HG03045 (cell line): ENCODE measurements at regions not wholly inside any gene's neighbourhood (a gene's known extent, or its start where the extent isn't known, plus 50 kb on each side); places are given as distances from the start of the nearest gene placed in this dataset.

Experiments used
- ATAC-seq: cut with Tn5 transposase; IDR thresholded peaks from one replicate; pipeline ENCODE4 v1.9.1; 2021; ENCODE audit warnings: mild to moderate bottlenecking, moderate library complexity; ENCODE audit not compliant: unreplicated experiment

DNA sequence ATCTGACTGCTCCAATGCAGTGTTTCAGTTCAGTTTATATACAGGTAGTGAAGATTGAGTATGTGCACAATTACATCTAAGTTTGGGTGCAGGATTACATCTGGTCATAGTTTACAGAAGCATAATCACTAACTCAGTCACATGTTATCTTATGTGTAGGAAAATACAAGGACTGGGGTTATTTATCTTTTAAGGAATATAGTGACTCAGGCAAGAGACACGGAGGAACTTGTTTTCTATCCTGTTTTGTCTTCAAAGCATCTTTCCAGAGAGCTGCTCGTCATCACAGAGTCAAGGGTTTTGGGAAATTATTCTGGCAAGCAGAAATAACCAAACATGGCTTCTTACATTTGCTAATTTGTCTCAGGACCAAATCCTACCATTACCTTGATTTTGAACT, 1371.5 kb upstream of the TMEFF2 start:
- ATAC-seq, result no peak

DNA sequence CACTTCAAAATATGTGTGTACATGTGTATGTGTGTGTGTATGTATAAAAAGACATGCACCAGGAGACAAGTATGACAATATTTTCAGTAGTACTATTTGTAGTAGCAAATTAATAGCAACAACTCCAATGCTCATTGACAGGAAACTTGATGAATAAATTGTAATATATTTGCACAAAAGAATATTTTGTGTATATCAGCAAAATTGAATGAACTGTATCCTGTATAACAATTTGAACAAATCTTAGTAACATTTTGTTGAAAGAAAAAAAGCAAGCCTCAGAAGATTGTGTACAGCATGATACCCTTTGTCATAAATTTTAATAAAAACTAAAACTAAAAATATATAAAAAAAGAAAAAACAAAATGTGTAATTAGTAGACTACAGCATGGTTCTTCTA, 1367.3 kb upstream of the TMEFF2 start:
- no peak for ATAC-seq

DNA sequence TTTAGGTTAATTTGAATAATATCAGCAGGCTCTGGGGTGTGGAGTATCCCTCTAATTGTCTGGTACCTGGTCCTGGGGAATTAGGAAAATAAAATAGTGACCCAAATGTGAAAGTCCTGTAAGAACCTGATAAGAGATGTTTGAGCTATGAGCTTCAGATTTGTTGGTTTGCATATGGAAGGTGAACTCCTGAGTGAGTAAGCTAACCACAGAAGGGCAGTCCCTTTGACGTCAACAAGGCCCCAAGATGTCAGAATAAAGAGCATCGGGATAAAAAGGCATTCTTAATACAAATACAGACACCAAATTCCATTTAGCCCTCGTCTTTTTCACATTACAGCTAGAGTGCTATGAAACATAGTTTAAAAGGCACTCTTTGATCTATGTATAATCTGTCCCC, 1366.3 kb upstream of the TMEFF2 start:
- no peak for ATAC-seq

DNA sequence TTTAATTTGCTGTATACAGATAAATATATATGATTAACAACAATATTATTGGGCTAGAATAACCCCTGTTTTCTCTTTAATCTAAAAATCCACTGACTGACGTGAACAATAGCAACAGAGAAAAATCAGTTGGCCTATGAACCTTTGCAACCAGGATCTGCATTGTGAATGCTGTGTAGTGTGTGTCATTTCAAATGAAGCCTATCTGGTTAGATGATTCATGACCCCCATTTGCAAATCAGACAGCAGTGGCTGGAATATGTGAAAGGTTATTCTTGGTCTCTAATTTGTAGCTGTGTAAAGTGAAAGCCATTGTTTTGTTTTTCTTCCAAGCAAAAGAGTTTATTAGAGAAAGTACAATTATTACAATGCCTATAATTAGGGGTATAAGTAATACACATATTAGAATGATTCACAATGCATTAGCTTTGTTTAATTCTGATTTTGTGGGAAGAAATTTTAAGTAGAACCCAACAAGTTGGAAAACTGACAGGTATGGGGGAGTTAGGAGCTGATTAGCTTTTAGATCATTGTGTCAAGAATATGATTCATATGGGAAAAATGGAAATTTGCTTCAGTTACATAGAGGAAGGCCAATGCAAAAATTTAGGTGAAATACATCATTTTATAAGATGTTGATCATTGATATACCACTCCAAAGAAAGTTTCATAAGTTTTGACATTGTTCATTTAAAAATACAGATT, 1362.2 kb upstream of the TMEFF2 start:
- no peak for ATAC-seq

DNA sequence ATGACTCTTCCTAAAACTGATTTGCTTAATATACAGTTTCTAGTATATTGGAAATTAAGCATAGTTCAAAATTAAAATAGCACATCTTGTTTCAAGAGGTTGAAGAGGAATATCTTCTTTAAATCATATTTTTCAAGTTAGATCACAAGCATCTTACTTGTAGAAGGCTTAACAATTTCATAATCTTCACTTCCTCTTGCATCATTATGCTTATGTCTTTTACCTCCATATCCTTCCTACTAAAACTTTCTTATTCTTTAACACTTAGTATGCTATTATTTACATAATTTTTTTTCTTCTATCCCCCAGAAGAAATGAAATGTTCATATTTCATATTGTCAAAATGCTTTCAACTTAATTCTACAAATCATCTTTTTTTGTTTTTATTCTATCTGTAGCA, 1354.9 kb upstream of the TMEFF2 start:
- ATAC-seq, result no peak

DNA sequence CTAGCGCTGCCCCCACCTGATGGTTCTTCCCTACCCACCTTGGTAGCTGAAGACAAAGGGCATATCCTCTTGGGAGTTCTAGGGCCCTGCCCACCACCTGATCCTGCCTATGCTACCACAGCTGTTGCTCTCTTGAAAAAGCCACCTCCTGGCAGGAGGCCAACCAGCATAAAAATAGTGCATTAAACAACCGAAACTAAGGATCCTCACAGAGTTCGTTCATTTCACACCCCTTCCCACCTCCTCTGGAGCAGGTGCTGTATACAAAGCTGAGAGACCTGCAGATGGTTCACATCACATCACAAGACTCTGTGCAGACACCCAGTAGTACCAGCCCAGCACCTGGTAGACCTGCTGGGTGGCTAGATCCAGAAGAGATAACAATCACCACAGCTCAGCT, 1348.0 kb upstream of the TMEFF2 start:
- ATAC-seq, result no peak

DNA sequence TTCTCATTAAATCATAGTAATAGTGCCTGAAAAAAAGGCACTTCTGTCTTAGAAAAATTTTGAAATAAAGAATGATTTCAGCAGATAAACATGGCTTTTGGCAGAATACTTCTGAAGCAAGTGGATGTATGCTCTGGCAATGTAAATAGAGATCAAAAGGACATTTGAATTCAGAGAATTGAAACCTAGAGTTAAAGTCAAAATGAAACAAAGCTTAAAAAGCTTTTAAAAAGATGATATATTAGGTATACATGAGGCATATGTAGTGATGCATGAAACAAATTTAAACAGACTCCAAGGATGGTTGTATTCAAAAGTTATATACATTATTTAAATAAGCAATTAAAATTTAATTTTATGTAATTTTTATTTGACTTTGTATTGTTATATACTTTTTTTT, 1344.5 kb upstream of the TMEFF2 start:
- peak; percentile 47 for ATAC-seq

DNA sequence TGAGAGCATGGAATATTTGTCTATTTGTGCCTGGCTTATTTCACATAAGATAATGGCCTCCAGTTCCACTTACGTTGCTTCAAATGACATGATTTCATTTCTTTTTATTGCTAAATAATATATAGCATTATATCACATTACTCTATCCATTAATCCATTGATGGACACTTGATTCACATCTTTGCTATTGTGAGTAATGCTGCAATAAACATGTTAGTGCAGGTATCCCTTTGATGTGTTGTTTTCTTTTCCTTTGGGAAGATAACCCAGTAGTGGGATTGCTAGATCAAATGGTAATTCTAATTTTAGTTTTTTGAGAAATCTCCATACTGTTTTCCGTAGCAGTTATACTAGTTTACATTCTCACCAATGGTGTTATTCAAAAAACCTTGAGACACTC, 1343.3 kb upstream of the TMEFF2 start:
- ATAC-seq, result no peak

DNA sequence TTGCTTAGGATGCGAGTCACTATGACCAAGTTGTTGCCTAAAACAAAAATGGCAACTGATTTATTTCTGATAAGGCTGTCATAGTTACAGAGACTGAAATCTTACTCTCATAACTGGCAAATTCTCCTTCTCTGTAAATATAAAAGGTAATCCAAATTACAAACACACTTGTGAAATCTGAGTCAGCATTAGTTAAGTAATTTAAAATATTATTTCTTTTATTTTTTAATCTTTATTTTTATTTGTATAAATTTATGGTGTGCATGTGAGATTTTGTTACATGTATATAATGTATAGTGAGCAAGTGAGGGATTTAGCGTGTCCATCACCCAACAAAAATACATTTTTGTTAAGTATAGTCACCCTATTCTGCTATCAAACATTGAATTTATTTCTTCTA, 1342.8 kb upstream of the TMEFF2 start:
- ATAC-seq, result no peak

DNA sequence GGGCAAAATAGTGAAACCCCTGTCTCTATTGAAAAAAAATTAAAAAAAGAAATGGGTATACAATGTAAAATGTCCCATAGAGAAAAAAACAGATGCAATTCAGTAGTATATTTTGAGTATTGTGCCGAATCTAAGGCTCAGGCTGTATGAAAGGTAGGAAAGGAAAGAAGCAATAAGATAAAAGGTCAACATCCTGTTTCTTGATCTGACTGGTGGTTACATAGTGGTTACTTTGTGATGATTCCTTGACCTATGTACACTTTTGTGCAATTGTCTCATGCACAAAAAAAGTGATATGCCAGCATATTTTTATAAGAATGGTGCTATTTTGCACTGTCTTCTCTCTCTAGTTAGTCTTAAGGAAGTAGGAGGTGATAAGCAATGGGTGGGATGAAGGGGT, 1333.7 kb upstream of the TMEFF2 start:
- ATAC-seq, result no peak

DNA sequence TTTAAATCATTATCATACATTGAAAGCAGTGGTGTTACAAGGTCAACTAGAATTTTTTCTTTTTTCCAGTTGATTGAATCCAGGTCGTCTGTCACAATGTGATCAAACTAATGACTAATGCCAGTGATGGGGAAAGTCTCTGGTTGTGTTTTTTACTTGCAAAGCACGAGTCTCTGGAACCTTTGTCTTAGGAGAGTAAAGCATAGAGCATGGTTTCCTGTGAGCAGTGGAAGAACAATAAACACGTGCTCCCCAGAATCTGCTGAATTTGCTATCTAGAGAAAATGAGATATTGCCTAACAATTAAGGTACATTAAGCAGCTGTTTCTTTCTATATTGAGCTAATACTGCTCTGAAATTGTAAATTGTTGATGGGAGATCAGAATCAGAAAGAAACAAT, 1332.4 kb upstream of the TMEFF2 start:
- ATAC-seq, result no peak

DNA sequence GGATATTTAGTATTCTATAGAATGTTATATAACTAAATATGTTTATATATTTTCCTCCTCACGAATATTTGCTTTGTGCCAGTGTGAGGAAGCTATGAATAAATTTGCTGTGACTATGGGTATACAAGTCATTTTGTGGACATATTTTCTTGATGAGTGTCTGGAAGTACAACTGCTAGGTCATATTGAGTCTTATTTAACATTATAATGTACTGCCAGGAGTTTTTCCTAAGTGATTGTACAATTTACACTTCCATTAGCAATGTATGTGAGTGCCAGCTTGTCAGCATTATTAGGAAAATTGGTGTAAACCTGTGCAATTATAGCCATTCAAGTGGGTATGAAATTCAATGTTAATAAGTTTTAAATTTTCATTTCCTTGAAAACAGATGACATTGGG, 1328.9 kb upstream of the TMEFF2 start:
- ATAC-seq, result no peak

DNA sequence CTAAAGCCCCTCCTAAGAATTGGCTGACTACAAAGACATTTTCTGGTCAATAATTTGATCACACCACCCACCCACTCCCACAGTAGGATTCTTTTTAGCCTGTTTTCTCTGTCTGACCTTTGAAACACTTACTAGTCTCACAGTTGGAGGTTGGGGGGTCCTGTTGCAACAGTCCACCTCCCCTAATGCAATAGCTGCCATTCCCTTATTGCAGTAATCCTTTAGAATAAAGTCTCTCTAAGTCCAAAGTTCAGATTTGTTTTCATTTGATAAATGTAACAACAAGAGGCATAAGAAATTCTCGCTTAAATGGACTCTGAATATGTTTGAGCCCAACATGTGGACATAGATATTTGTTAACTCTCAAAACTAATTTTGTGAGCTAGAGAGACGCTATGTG, 1326.8 kb upstream of the TMEFF2 start:
- ATAC-seq, result no peak

DNA sequence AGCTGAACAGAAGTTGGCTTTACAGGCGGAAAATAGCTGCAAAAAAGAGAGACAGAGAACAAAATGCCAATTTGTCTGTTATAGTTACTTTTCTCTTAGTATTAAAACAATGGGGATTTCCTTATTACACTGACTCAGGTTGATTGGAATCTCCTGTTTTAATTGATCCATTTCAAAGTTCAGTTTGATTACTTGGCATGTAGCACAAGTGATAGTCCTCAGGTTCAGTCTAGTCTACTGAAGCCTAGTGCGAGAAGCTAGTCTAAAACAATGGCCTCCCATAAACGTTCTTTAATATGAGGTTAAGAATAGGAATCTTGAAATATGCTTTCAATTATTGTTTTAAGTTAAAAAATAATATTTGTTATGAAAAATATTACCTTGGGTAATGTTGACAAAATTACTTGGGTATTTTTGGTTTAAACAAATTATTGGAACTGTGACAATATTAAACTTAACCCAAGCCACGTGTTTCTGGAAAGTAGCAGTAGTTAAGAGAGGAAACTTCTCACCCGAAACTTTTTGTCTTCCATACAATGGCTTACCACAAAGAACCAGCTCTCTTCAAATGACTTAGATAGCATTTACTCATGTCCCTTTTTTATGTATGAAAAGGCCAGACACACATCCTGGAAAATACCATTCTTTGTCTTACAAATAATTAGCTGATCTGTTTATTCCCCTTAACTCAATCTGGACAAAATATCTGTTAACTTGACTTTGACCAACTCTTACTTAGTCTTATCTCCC, 1326.2 kb upstream of the TMEFF2 start:
- ATAC-seq, result no peak

DNA sequence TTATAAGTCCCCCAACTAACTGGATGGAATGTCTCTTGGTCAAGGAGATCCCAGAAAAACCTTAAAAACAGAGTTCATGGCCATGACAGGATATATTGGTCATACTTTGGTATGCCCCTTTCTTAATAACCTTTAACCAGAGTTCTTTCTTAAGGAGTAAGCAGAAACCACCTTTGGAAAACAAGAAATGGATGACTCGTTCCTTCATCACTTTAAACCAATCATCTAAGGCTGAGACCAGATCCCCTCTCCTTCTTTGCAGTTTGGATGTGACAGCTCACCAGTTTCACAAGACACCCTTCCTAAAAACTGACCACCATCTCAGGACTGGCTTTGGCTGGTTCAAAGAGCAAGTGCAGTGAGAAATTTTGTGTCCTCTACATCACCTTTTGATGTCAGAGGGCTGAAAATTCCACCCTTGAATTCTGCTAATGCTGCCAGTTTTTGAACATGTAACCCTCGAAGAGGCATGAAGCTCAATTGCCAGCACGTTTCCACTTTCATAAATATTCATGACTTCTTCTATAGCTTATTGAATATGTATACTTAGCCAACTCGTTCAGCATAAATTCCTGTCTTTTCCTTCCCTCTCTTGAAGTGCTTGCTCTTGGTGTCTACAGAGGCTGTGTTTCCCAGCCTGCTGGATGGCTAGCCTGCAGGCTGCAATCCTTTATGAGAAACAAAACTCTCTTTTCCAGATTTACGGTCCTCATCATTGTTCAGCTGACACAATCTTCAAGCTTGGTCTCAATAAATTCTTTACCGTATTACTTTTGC, 1323.5 kb upstream of the TMEFF2 start:
- no peak for ATAC-seq

DNA sequence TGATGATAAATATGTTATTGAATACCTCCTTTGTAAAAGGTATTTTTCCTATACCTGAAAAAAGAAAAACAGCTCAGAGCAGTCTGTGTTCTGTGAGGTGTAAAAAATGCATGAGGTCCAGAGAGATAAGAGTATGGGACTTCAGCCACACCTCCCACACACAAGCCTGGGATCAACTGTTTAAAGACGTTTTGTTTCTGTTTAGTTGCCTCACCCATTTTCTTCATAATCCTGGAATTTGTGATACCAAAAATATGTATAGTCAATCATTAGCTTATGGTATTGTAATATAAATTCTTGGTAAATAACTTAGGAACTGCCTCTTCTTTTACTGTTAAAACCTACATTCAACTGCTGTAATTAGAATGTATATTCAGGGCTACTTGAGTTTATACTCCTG, 1322.9 kb upstream of the TMEFF2 start:
- ATAC-seq, result no peak

DNA sequence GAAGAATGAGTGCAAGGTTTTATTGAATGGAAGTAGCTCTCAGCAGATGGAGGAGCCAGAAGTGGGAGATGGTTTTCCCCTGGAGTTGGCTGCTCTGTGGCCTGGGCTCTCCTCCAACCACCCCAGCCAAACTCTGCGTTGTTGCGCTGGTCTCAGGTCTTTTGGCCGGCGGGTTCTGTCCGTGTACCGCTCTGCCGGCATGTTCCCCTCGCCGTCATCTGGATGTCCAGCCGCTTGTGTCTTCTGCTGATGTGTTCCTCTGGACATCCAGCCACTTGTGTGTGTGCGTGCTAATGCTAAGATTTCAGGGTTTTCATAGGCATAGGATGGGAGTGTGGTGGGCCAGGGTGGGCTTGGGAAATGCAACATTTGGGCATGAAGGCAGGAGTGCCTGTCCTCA, 1311.3 kb upstream of the TMEFF2 start:
- ATAC-seq, result no peak

DNA sequence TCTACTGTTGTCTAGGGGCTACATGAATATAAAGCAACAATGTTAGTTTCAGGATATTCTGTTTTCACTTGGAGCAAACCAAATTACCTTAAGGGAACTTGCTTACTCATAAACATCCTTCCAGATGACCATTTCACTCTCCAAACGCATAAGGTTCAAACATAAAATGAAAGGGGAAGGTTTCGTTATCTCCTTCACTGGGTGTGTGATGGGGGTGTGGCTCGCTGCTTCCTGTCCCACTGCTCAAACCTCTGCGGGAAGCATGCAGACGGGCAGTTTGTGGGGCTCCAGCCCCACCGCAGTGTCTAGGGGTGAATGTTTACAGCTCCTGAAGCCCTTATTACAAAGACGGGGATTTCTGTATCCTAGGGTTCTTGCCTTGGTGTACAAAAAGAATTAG, 1310.9 kb upstream of the TMEFF2 start:
- no peak for ATAC-seq

DNA sequence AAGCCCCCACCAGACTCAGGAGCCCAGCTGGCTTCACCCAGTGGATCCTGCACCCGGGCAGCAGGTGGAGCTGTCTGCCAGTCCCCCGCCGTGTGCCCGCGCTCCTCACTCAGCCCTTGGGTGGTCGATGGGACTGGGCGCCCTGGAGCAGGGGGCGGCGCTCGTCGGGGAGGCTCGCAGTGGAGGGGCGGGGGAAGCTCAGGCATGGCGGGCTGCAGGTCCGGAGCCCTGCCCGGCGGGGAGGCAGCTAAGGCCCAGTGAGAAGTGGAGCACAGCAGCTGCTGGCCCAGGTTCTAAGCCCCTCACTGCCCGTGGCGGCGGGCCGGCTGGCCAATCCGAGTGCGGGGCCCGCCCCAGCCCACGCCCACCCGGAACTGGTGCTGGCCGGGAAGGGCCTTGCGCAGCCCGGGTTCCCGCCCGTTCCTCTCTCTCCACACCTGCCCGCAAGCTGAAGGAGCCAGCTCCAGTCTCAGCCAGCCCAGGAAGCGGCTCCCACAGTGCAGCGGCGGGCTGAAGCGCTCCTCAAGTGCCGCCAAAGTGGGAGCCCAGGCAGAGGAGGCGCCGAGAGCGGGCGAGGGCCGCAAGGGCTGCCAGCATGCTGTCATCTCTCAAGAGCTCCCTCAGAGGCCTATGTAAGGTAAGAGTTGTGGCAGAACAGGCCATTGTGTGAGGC, 1307.8 kb upstream of the TMEFF2 start:
- no peak for ATAC-seq

DNA sequence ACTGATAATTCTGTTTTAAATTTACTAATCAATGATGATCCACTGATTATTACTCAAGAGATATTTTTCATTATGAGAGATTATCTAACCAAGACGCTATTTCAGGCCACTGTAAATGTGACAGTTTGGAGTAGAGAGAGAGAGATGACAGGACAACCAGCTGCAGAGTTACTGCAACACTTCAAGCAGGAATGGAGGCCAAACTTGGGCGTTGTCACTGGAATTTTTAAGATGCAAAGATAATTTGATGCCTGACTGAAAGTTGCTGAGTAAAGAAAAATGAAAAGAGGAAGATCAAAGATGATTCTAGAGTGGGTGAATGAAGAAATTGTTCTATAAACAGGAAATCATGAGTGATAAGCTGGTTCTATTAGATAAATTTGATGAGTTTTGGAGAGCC, 1302.1 kb upstream of the TMEFF2 start:
- no peak for ATAC-seq

DNA sequence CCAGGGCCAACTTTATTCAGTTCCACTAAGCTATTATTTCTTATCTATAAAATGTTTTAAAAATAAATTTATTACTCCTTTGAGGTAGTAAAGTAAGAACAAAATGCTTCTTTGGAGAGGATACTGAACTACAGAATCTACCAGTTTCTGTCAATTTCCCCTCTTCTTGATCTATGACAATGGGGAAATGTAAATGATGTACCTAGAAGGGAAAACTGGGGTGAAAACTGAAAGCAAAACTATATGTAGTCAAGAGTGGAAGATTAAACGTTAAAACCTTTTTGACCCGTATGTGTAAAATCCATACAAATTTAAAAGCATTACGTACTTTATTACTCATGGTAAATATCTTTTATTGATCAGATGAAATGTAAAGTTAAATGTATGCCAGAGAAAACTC, 1287.8 kb upstream of the TMEFF2 start:
- peak; percentile 86 for ATAC-seq
